Central memory CD8-positive, alpha-beta T cell (primary cell): ENCODE measurements at regions not wholly inside any gene's neighbourhood (a gene's known extent, or its start where the extent isn't known, plus 50 kb on each side); places are given as distances from the start of the nearest gene placed in this dataset.

Experiments used
- ATAC-seq: fragments of 150-1000 bp; cut with Tn5 transposase; replicated peaks from 2 replicates; pipeline ENCODE4 v1.10.0; 2022; ENCODE audit warnings: mild to moderate bottlenecking, moderate FRiP score, moderate number of reproducible peaks; ENCODE audit not compliant: poor library complexity, severe bottlenecking; ENCODE audit errors: extremely low read depth
- DNase-seq, 2 donors: peaks; one replicate each; pipeline ENCODE4 v3.0.0; 2021; ENCODE audit warnings: low spot score in 2 of 2
- H3K27ac Mint-ChIP-seq: one replicate; pipeline ENCODE4 v1.8.0; 2022; ENCODE audit warnings: low read depth, mild to moderate bottlenecking, moderate library complexity, mixed read lengths
- H3K27me3 Mint-ChIP-seq: one replicate; pipeline ENCODE4 v1.8.0; 2022; ENCODE audit warnings: mixed read lengths
- H3K36me3 Mint-ChIP-seq: one replicate; pipeline ENCODE4 v1.8.0; 2022; ENCODE audit warnings: mild to moderate bottlenecking, moderate library complexity, mixed read lengths; ENCODE audit not compliant: insufficient read depth
- H3K4me1 Mint-ChIP-seq: one replicate; pipeline ENCODE4 v1.8.0; 2022; ENCODE audit warnings: mixed read lengths
- H3K4me3 Mint-ChIP-seq: one replicate; pipeline ENCODE4 v1.8.0; 2022; ENCODE audit warnings: mild to moderate bottlenecking, moderate library complexity, mixed read lengths
- H3K9me3 Mint-ChIP-seq: one replicate; pipeline ENCODE4 v1.8.0; 2022; ENCODE audit warnings: mixed read lengths

DNA sequence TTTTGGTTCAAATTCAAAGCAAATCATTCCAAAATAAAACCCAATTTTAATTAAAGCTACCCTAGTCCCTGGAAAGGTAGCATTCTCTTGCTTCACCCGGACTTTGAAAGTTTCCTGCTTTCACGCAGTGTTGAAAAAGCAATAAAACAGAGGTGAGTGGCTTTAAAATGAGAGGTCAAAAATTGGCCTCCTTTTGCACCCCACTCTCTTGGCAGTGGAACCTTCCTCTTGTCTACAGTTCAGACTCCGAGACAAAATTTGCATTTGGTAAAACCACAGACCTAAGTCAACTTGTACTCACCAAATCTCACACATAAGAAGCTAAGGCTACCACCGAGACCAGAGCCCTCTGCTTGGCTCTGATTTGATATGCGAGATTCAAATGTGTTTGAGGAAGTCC, 252.7 kb downstream of the TTLL7 start:
- Mint-ChIP-seq H3K4me3 (no peak overlapping the region), H3K4me1 (no peaks in the 10 kb centered on the region), H3K27ac (no peak overlapping the region), H3K36me3 (no peaks in the 10 kb centered on the region), H3K27me3 (no peaks in the 10 kb centered on the region), H3K9me3 (no peaks in the 10 kb centered on the region)
- ATAC-seq (no peak), DNase-seq (no peak)

DNA sequence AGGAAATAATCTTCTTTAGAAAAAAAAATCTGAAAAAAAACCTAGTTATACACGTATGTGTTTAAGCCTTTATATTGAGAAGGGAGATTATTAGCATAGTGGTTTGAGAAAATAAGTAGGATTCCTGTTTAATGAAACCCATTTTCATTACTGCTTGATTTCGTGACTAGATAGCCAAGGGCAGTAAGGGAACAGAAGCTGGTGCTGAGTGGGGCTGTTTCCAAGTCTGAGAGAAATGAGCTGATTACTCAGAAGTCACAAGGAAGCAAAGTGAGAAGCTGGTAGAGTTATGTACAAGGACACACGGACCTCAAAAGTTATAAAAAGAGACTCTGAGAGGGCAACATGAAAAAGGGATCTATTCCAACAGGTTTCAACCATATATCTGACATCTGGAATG, 256.5 kb downstream of the TTLL7 start:
- no peak for ATAC-seq
- Mint-ChIP-seq H3K4me1 (no peaks in the 10 kb centered on the region), H3K4me3 (no peak overlapping the region), H3K9me3 (peaks cover 10% of the 10 kb centered on the region), H3K27ac (no peak overlapping the region), H3K27me3 (no peaks in the 10 kb centered on the region), H3K36me3 (no peaks in the 10 kb centered on the region)
- no peak for DNase-seq

DNA sequence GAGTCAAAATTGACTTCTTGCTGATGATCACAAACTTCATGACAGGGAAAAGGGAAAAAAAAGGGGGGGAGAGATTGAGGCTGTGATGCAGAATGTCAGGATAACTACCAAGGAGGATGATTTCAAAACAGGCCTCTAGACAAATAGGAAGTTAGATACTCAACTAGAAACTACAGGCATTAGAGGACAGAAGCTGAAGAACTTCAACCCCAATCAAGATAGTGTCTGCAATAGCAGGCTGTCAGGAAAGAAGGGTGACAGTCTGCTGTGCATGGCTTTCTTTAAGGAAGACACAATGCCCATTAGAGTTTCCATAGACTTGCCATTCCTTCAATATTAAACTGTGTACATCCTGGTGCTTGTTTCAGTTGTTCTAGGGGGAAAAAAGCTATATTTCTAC, 257.2 kb downstream of the TTLL7 start:
- Mint-ChIP-seq H3K27ac (no peak overlapping the region), H3K9me3 (peaks cover 10% of the 10 kb centered on the region), H3K4me1 (no peaks in the 10 kb centered on the region), H3K4me3 (no peak overlapping the region), H3K27me3 (no peaks in the 10 kb centered on the region), H3K36me3 (no peaks in the 10 kb centered on the region)
- ATAC-seq, result no peak
- no peak for DNase-seq

DNA sequence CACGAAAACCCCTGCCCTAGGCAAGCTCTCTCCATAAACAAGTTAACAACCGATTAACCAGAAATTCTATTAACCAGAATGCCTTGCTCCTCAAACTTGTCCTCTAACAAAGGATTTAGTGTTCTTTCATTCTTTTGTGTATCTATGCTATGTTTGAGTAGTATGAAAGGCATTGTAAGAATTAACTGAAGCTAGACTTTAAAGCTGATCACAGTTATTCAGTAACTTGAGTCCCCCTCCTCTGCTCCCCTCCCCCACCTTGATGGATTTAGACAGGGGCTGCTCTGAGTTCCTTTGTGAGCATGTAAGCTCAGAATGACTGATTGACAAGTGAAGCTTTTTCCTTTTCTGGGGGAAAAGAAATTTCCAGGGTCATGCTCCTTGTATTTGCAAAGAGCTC, 257.6 kb downstream of the TTLL7 start:
- ATAC-seq, result no peak
- H3K9me3 Mint-ChIP-seq, result peaks cover 10% of the 10 kb centered on the region
- no peak for DNase-seq
- no peaks in the 10 kb centered on the region for H3K36me3 Mint-ChIP-seq
- no peak overlapping the region for H3K27ac Mint-ChIP-seq
- no peak overlapping the region for H3K4me3 Mint-ChIP-seq
- no peaks in the 10 kb centered on the region for H3K4me1 Mint-ChIP-seq
- no peaks in the 10 kb centered on the region for H3K27me3 Mint-ChIP-seq

DNA sequence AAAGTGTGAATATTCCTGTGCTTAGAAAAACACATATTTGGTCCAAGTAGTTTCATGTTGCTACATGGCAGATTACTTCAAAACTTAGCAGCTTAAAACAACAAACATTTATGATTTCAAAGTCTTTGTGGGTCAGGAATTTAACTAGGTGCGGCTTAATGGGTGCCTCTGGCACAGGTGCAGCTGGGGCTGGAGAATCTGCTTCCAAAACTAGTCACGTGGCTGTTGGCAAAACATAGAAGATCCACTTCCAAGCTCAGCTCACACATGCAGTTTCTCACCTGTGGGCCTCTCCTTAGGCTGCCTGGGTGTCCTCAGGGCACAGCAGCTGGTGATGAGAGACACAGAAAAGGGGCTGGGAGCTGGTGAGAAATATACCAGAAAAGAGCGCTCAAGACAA, 263.4 kb downstream of the TTLL7 start:
- no peak overlapping the region for H3K4me3 Mint-ChIP-seq
- no peaks in the 10 kb centered on the region for H3K27me3 Mint-ChIP-seq
- DNase-seq (no peak), ATAC-seq (no peak)
- H3K27ac Mint-ChIP-seq, result no peak overlapping the region
- peaks cover 10% of the 10 kb centered on the region for H3K9me3 Mint-ChIP-seq
- no peaks in the 10 kb centered on the region for H3K36me3 Mint-ChIP-seq
- no peaks in the 10 kb centered on the region for H3K4me1 Mint-ChIP-seq

DNA sequence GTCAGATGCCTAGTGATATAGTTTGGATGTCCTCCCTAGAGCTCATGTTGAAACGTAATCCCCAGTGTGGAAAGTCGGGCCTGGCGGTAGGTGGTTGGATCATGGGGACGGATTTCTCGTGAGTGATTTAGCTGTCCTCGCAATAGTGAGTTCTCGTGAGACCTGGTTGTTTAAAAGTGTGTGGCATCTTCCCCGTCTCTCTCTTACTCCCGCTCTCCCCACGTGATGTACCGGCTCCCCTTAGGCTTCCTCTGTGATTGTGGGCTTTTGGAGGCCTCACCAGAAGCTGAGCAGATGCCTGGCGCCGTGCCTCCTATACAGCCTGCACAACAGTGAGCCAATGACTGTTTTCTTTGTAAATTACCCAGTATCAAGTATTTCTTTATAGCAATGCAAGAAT, 264.5 kb downstream of the TTLL7 start:
- Mint-ChIP-seq H3K9me3 (peaks cover 5% of the 10 kb centered on the region), H3K4me1 (no peaks in the 10 kb centered on the region), H3K27ac (no peak overlapping the region), H3K27me3 (no peaks in the 10 kb centered on the region), H3K4me3 (no peak overlapping the region), H3K36me3 (no peaks in the 10 kb centered on the region)
- ATAC-seq (no peak), DNase-seq (no peak)

DNA sequence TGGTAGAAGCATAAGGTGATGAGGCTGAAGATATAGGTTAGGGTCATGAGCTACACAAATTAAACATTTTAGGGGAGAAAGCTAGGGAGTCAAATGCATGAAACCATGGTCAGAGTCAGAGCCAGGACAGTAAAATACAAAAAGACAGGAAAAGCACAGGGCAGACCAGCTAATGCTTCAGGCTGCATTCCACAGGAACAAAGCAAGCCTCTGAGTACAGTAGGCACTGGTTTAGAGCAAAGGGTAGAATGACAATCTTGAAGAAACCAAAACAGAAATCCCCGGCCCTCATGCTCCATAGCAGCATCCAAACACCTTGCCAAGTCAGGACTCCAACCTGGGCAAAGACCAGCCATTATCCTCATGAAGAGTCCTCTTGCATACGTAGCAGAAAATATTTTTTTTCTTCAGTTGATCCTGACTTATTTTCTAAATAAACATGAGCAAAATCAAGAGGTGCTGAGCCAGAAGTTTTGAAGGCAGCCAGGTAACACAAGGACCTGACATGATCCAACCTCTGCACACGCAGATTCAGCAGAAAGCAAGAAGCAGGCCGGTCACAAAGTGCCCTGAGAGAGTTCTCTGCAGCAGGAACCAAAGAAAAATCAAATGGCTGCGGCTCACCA, 273.1 kb downstream of the TTLL7 start:
- Mint-ChIP-seq H3K4me1 (no peaks in the 10 kb centered on the region), H3K9me3 (no peaks in the 10 kb centered on the region), H3K36me3 (peaks cover 2% of the 10 kb centered on the region), H3K27me3 (no peaks in the 10 kb centered on the region), H3K4me3 (no peak overlapping the region), H3K27ac (no peak overlapping the region)
- ATAC-seq, result no peak
- DNase-seq, result no peak

DNA sequence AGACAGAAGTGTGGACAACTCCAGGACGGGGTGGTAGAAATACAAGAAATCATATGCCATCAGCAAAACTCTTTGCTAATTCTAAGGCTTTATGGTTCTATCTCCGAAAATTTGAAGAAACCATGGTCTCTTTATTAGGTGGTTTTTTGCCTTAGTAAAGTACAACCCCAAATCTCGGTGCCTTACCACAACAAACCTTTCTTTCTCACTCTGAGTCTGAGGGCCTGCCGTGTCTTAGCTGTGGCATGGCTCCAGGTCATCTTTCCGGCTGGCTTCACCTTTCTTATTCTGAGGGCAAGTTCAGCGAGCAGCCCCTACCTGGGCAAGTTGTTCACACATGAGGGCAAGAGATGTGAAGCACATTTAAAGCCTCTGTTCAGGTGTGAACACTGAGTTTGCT, 280.6 kb downstream of the TTLL7 start:
- ATAC-seq (no peak), DNase-seq (no peak)
- H3K4me3 Mint-ChIP-seq, result no peak overlapping the region
- no peaks in the 10 kb centered on the region for H3K27me3 Mint-ChIP-seq
- H3K27ac Mint-ChIP-seq, result no peak overlapping the region
- H3K36me3 Mint-ChIP-seq, result peaks cover 1% of the 10 kb centered on the region
- no peaks in the 10 kb centered on the region for H3K9me3 Mint-ChIP-seq
- no peaks in the 10 kb centered on the region for H3K4me1 Mint-ChIP-seq

DNA sequence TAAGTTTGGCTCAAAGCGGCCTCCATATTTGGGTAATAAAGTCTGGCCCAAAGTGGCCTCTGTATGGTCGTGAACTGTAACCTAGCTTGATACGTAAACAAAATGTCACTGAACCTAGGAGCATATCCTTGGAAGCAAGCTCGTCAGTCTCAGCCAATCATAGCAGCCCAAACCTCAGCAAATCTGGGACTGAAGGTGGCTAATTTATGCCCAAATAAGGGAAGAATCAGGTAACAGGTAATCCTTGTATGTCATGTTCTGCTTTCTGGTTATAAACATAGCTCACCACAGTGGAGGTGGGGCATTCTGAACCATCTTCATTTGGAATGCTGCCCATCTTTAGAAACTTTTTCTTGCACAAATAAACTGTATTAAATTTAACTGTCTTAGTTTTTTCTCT, 281.1 kb downstream of the TTLL7 start:
- no peaks in the 10 kb centered on the region for H3K27me3 Mint-ChIP-seq
- DNase-seq, result no peak
- H3K27ac Mint-ChIP-seq, result no peak overlapping the region
- no peak for ATAC-seq
- H3K9me3 Mint-ChIP-seq, result no peaks in the 10 kb centered on the region
- peaks cover 1% of the 10 kb centered on the region for H3K36me3 Mint-ChIP-seq
- H3K4me1 Mint-ChIP-seq, result no peaks in the 10 kb centered on the region
- H3K4me3 Mint-ChIP-seq, result no peak overlapping the region

DNA sequence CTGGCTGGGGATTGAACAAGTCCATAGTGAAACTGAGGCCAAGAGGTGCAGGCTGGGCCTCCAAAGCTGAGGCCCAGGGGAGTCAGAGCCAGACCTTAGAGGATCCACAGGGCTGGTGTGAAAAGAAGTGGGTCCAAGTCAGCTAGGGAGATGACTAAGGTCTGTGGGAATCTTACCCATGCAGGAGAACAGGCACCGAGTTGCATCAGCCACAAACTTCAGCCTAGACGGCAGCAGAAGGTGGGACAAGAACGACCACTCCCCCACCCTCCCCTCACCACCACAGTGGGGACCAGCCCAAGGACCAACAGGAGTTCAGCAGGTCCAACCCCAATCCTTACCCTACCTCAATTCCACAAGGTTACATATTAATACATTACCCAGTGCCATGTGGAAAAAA, 282.3 kb downstream of the TTLL7 start:
- no peaks in the 10 kb centered on the region for H3K4me1 Mint-ChIP-seq
- DNase-seq (no peak), ATAC-seq (no peak)
- H3K27me3 Mint-ChIP-seq, result no peaks in the 10 kb centered on the region
- no peak overlapping the region for H3K4me3 Mint-ChIP-seq
- H3K9me3 Mint-ChIP-seq, result no peaks in the 10 kb centered on the region
- H3K27ac Mint-ChIP-seq, result no peak overlapping the region
- H3K36me3 Mint-ChIP-seq, result peaks cover 1% of the 10 kb centered on the region

DNA sequence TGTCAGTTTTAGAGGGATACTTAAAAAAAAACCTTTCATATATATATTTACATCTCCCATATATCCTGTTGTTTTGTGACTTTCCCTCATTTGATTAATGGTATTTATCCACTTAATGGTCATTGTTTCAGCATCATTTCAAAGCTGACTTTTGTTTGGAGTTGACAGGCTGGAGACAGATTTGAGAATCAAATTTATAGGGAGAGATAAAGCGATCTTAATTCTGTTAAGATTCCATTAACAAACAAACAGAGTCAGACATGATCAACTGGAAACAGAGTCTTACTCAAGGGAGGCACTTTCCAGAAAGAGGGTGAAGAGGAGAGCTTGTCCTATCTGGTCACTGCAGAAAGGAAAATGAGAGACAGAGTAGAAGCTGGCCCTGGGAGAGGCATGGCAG, 283.4 kb downstream of the TTLL7 start:
- Mint-ChIP-seq H3K27me3 (no peaks in the 10 kb centered on the region), H3K27ac (no peak overlapping the region), H3K4me3 (no peak overlapping the region), H3K4me1 (no peaks in the 10 kb centered on the region), H3K36me3 (peaks cover 1% of the 10 kb centered on the region), H3K9me3 (no peaks in the 10 kb centered on the region)
- ATAC-seq, result no peak
- no peak for DNase-seq

DNA sequence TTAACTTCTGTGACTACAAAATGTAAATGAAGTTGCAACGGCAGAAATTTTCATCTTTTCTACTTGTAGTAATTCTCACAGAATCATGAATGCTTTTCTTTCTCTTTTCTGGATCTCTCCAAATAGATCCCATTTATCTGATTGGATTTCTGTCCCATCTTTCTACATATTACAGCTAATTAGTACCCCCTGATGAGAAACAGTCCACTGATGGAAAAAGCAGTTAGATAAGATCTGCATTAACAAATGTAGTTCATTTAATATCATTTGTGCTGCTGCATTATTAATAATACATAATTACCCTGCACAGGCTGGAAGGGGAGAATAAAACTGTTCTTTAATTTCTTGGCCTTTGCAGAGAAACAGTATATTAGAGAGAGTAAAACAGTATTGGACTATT, 289.3 kb downstream of the TTLL7 start:
- ATAC-seq (no peak), DNase-seq (no peak)
- H3K4me3 Mint-ChIP-seq, result no peak overlapping the region
- no peaks in the 10 kb centered on the region for H3K27me3 Mint-ChIP-seq
- H3K27ac Mint-ChIP-seq, result no peak overlapping the region
- H3K4me1 Mint-ChIP-seq, result no peaks in the 10 kb centered on the region
- H3K9me3 Mint-ChIP-seq, result peaks cover 2% of the 10 kb centered on the region
- H3K36me3 Mint-ChIP-seq, result no peaks in the 10 kb centered on the region

DNA sequence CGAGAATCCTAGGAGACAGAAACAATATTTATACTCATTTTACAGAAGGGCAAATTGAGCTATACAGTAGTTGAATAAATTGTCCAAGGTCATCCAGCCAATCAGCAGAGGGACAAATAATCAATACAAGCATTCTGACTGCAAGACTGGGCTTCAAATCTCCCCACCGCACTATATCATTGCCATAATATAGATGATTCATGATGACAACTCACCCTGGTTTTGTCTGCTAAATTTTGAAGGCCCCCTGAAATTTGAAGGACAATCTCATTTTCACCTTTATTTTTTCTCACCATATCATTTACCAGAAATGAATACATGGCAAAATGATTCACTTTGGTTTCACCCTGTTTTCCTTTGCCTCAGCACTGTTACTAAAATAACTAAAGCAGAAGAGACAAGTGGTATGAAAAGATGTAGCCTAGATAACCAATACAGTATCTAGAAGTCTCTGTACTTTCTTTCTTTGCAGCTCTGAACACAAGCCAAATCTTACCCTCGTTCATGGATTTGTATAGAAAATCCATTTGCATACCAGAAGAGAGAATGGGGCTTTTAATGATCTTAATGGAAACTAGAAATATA, 292.5 kb downstream of the TTLL7 start:
- no peak for ATAC-seq
- peaks cover 6% of the 10 kb centered on the region for H3K9me3 Mint-ChIP-seq
- H3K4me1 Mint-ChIP-seq, result no peaks in the 10 kb centered on the region
- H3K36me3 Mint-ChIP-seq, result no peaks in the 10 kb centered on the region
- DNase-seq, result no peak
- no peak overlapping the region for H3K27ac Mint-ChIP-seq
- H3K4me3 Mint-ChIP-seq, result no peak overlapping the region
- no peaks in the 10 kb centered on the region for H3K27me3 Mint-ChIP-seq
